ENCODE measurements at regions not wholly inside any gene's neighbourhood (a gene's known extent, or its start where the extent isn't known, plus 50 kb on each side); places are given as distances from the start of the nearest gene placed in this dataset.

- no peak for TF ChIP-seq CTCF (IDR thresholded peaks at IDR 0.05)
- no peaks in the 10 kb centered on the region for H3K36me3 Mint-ChIP-seq (ENCODE audit: low read depth)
- H3K27me3 Mint-ChIP-seq (ENCODE audit: low read depth, poor library complexity), result no peaks in the 10 kb centered on the region
- no peak for DNase-seq
- no peak overlapping the region for H3K27ac Mint-ChIP-seq
- no peak overlapping the region for H3K4me3 Mint-ChIP-seq
- H3K9me3 Mint-ChIP-seq, result peaks cover 70% of the 10 kb centered on the region
- H3K4me1 Mint-ChIP-seq, result no peaks in the 10 kb centered on the region
These were observed 168.6 kb upstream of the FOXK1 start for GRCh38 chr7:4513450-4513849.

- Mint-ChIP-seq H3K36me3 (ENCODE audit: low read depth) (no peaks in the 10 kb centered on the region), H3K27ac (no peak overlapping the region)
These were observed 162.1 kb upstream of the FOXK1 start for GRCh38 chr7:4519819-4520520.

GRCh38 chr7:4523219-4523618 lies 158.9 kb upstream of the FOXK1 start:
- Mint-ChIP-seq H3K9me3 (peaks cover 30% of the 10 kb centered on the region), H3K4me3 (no peak overlapping the region), H3K4me1 (peaks cover 8% of the 10 kb centered on the region), H3K27ac (no peak overlapping the region), H3K36me3 (ENCODE audit: low read depth) (no peaks in the 10 kb centered on the region), H3K27me3 (ENCODE audit: low read depth, poor library complexity) (peaks cover 34% of the 10 kb centered on the region)
- no peak for TF ChIP-seq CTCF (IDR thresholded peaks at IDR 0.05)
- no peak for DNase-seq

More at GRCh38 chr7:4519819-4520520, 162.1 kb upstream of the FOXK1 start:
- Mint-ChIP-seq H3K27me3 (ENCODE audit: low read depth, poor library complexity) (peaks cover 31% of the 10 kb centered on the region), H3K4me1 (peaks cover 5% of the 10 kb centered on the region), H3K9me3 (peaks cover 45% of the 10 kb centered on the region), H3K4me3 (no peak overlapping the region)
- no peak for DNase-seq
- no peak for TF ChIP-seq CTCF (IDR thresholded peaks at IDR 0.05)

GRCh38 chr7:4523873-4524272 lies 158.2 kb upstream of the FOXK1 start:
- no peak overlapping the region for H3K27ac Mint-ChIP-seq
- H3K27me3 Mint-ChIP-seq (ENCODE audit: low read depth, poor library complexity), result peaks cover 34% of the 10 kb centered on the region
- no peak for DNase-seq
- no peaks in the 10 kb centered on the region for H3K36me3 Mint-ChIP-seq (ENCODE audit: low read depth)
- peaks cover 8% of the 10 kb centered on the region for H3K4me1 Mint-ChIP-seq
- no peak for TF ChIP-seq CTCF (IDR thresholded peaks at IDR 0.05)
- H3K9me3 Mint-ChIP-seq, result peaks cover 30% of the 10 kb centered on the region
- H3K4me3 Mint-ChIP-seq, result no peak overlapping the region

- peaks cover 25% of the 10 kb centered on the region for H3K9me3 Mint-ChIP-seq
- TF ChIP-seq CTCF (IDR thresholded peaks at IDR 0.05), result no peak
- H3K36me3 Mint-ChIP-seq (ENCODE audit: low read depth), result no peaks in the 10 kb centered on the region
- H3K4me1 Mint-ChIP-seq, result peaks cover 4% of the 10 kb centered on the region
- H3K27ac Mint-ChIP-seq, result peak overlapping the region; percentile 2
- H3K27me3 Mint-ChIP-seq (ENCODE audit: low read depth, poor library complexity), result peaks cover 34% of the 10 kb centered on the region
- no peak overlapping the region for H3K4me3 Mint-ChIP-seq
- DNase-seq, result no peak
These were observed 156.2 kb upstream of the FOXK1 start for GRCh38 chr7:4525884-4526283.

GRCh38 chr7:4527988-4528636 lies 154.0 kb upstream of the FOXK1 start:
- Mint-ChIP-seq H3K36me3 (ENCODE audit: low read depth) (no peaks in the 10 kb centered on the region), H3K27ac (no peak overlapping the region), H3K27me3 (ENCODE audit: low read depth, poor library complexity) (peaks cover 26% of the 10 kb centered on the region), H3K9me3 (peaks cover 33% of the 10 kb centered on the region), H3K4me3 (no peak overlapping the region), H3K4me1 (peaks cover 4% of the 10 kb centered on the region)
- no peak for TF ChIP-seq CTCF (IDR thresholded peaks at IDR 0.05)
- DNase-seq, result no peak

Measured in nephron progenitor cell (in vitro differentiated cells).